ENCODE measurements at regions not wholly inside any gene's neighbourhood (a gene's known extent, or its start where the extent isn't known, plus 50 kb on each side); places are given as distances from the start of the nearest gene placed in this dataset.

DNA sequence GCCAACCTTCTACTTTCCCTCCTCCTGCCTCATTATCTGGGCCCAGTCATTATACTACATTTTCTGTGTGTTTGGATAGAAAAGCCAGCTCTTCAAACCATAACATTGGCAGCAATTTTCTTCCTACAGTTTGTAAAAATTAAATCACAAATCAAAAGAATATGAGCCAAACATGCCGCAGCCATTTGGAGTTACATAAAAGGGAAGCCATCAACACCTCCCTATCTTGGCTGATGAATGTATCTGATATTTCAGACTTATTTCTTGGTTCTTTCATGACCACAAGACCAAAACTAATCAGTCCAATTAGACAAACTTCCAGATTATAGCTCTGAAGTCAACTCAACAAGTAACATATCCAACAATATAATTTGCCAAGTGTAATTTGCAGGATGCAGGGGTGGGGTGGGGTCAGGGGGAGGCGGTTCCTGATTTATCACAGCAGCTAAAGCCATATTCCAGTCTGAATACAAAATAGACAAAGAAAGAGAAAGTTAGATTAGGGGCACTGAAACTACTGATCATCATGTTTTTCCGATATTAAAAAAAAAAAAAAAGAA lies 89.4 kb upstream of the CNTLN start:
- Histone ChIP-seq H4K20me1 (ENCODE audit: insufficient read depth, low read length) (no peaks in the 10 kb centered on the region), H3K4me1 (ENCODE audit: insufficient read depth, low read length) (no peaks in the 10 kb centered on the region), H3K27me3 (ENCODE audit: insufficient read depth, low read length) (no peaks in the 10 kb centered on the region), H3K9me3 (ENCODE audit: low read depth, low read length) (no peaks in the 10 kb centered on the region), H3K4me3 (ENCODE audit: insufficient read depth, low read length) (no peak overlapping the region), H3K27ac (ENCODE audit: low read depth, low read length) (no peak overlapping the region), H3K36me3 (ENCODE audit: insufficient read depth, low read length) (no peaks in the 10 kb centered on the region), H3K79me2 (ENCODE audit: insufficient read depth, low read length) (no peaks in the 10 kb centered on the region), H2AFZ (ENCODE audit: low read length) (no peak overlapping the region), H3K4me2 (ENCODE audit: insufficient read depth, low read length) (no peak overlapping the region)
- DNase-seq (ENCODE audit: insufficient read length, low spot score, missing footprints): peak; percentile 10
- TF ChIP-seq, protein P1, sequence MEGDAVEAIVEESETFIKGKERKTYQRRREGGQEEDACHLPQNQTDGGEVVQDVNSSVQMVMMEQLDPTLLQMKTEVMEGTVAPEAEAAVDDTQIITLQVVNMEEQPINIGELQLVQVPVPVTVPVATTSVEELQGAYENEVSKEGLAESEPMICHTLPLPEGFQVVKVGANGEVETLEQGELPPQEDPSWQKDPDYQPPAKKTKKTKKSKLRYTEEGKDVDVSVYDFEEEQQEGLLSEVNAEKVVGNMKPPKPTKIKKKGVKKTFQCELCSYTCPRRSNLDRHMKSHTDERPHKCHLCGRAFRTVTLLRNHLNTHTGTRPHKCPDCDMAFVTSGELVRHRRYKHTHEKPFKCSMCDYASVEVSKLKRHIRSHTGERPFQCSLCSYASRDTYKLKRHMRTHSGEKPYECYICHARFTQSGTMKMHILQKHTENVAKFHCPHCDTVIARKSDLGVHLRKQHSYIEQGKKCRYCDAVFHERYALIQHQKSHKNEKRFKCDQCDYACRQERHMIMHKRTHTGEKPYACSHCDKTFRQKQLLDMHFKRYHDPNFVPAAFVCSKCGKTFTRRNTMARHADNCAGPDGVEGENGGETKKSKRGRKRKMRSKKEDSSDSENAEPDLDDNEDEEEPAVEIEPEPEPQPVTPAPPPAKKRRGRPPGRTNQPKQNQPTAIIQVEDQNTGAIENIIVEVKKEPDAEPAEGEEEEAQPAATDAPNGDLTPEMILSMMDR (IDR thresholded peaks at IDR 0.05; ENCODE audit: extremely low read depth, low read depth, low read length): no peak

GRCh38 chr9:17031546-17031945 lies 103.3 kb upstream of the CNTLN start:
- Histone ChIP-seq H3K4me3 (ENCODE audit: insufficient read depth, low read length) (no peak overlapping the region), H3K4me1 (ENCODE audit: insufficient read depth, low read length) (no peaks in the 10 kb centered on the region), H3K27me3 (ENCODE audit: insufficient read depth, low read length) (no peaks in the 10 kb centered on the region), H3K36me3 (ENCODE audit: insufficient read depth, low read length) (no peaks in the 10 kb centered on the region), H2AFZ (ENCODE audit: low read length) (no peak overlapping the region), H3K27ac (ENCODE audit: low read depth, low read length) (no peak overlapping the region), H4K20me1 (ENCODE audit: insufficient read depth, low read length) (no peaks in the 10 kb centered on the region), H3K79me2 (ENCODE audit: insufficient read depth, low read length) (no peaks in the 10 kb centered on the region), H3K4me2 (ENCODE audit: insufficient read depth, low read length) (no peak overlapping the region), H3K9me3 (ENCODE audit: low read depth, low read length) (no peaks in the 10 kb centered on the region)
- TF ChIP-seq, protein P1 (IDR thresholded peaks at IDR 0.05; ENCODE audit: extremely low read depth, low read depth, low read length): no peak
- DNase-seq (ENCODE audit: insufficient read length, low spot score, missing footprints): no peak

DNA sequence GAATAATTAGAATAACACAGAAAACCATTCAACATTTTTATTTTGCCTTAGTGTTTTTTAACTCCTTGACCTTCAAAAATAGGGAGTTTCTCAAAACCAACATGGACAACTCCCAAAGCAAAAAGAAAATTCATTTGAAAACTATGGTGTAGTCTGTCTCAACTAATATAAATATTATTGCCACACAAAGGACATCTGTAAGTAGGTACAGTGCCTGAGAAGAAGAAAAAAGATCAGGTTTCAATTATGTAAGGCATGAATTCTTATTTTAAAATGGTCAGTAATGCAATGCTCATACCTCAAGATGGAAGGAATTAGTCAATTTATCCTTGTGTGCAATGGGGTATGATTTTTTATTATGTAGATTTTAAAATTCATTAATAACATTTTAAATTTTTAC lies 109.6 kb upstream of the CNTLN start:
- no peak for DNase-seq (ENCODE audit: insufficient read length, low spot score, missing footprints)
- Histone ChIP-seq H3K9me3 (ENCODE audit: low read depth, low read length) (no peaks in the 10 kb centered on the region), H3K27me3 (ENCODE audit: insufficient read depth, low read length) (no peaks in the 10 kb centered on the region), H3K36me3 (ENCODE audit: insufficient read depth, low read length) (no peaks in the 10 kb centered on the region), H4K20me1 (ENCODE audit: insufficient read depth, low read length) (no peaks in the 10 kb centered on the region), H3K4me1 (ENCODE audit: insufficient read depth, low read length) (no peaks in the 10 kb centered on the region), H3K4me2 (ENCODE audit: insufficient read depth, low read length) (no peak overlapping the region), H3K27ac (ENCODE audit: low read depth, low read length) (no peak overlapping the region), H3K4me3 (ENCODE audit: insufficient read depth, low read length) (no peak overlapping the region), H3K79me2 (ENCODE audit: insufficient read depth, low read length) (no peaks in the 10 kb centered on the region), H2AFZ (ENCODE audit: low read length) (no peak overlapping the region)
- TF ChIP-seq, protein P1 (IDR thresholded peaks at IDR 0.05; ENCODE audit: extremely low read depth, low read depth, low read length): no peak

GRCh38 chr9:17024129-17024528 lies 110.7 kb upstream of the CNTLN start:
- TF ChIP-seq, protein P1 (IDR thresholded peaks at IDR 0.05; ENCODE audit: extremely low read depth, low read depth, low read length): no peak
- Histone ChIP-seq H3K36me3 (ENCODE audit: insufficient read depth, low read length) (no peaks in the 10 kb centered on the region), H3K4me1 (ENCODE audit: insufficient read depth, low read length) (peaks cover under 1% of the 10 kb centered on the region)

More at GRCh38 chr9:17024129-17024528, 110.7 kb upstream of the CNTLN start:
- Histone ChIP-seq H3K4me3 (ENCODE audit: insufficient read depth, low read length) (no peak overlapping the region), H3K27me3 (ENCODE audit: insufficient read depth, low read length) (no peaks in the 10 kb centered on the region), H4K20me1 (ENCODE audit: insufficient read depth, low read length) (no peaks in the 10 kb centered on the region), H3K27ac (ENCODE audit: low read depth, low read length) (no peak overlapping the region), H3K9me3 (ENCODE audit: low read depth, low read length) (no peaks in the 10 kb centered on the region), H2AFZ (ENCODE audit: low read length) (no peak overlapping the region), H3K79me2 (ENCODE audit: insufficient read depth, low read length) (no peaks in the 10 kb centered on the region), H3K4me2 (ENCODE audit: insufficient read depth, low read length) (no peak overlapping the region)
- no peak for DNase-seq (ENCODE audit: insufficient read length, low spot score, missing footprints)

Measured in osteoblast (primary cell).